NCI-H2171 treated with DMSO at 0.1 percent for 48 hours (cell line): ENCODE measurements at regions not wholly inside any gene's neighbourhood (a gene's known extent, or its start where the extent isn't known, plus 50 kb on each side); places are given as distances from the start of the nearest gene placed in this dataset.
"Not testable (repeated sequence)": the region's sequence is repeated elsewhere in the genome, so short reads cannot be mapped to it uniquely, and the experiment has no call there.

Experiments used
- DNase-seq: peaks from one replicate; lab custom pipeline; 2025; lab: John Stamatoyannopoulos, UW

DNA sequence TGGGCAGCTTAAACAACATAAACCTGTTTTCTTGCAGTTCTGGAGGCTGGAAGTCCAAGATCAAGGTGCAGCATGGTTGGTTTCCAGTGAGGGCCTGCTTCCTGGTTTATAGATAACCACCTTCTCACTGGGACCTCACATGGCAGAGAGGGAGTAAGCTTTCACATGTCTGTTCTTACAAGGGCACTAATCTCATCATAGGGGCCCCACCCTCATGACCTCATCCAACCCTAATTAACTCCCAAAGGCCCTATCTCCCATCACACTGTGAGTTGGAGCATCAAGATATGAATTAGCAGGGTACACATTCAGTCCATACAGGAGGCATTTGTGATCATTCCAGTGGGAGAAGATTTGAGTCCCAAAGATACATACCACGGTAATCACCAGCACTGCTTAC lies 50.5 kb upstream of the GRIN2A start:
- DNase-seq = no peak

DNA sequence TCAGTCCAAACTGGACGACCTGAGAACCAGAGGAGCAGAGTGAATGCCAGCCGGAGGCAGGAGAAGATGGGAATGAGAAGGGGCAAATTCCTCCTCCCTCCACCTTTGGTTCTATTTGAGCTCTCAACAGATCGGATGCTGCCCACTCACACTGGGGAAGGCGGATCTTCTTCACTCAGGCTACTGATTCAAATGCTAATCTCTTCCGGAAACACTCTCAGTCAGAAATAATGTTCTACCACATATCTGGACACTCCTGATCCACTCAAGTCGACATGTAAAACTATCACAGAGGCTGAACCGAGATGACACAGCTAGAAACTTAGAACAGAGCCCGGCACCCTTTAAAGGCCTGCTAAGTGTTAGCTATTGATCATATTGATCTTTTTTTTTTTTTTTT lies 57.4 kb upstream of the GRIN2A start:
- DNase-seq = no peak

DNA sequence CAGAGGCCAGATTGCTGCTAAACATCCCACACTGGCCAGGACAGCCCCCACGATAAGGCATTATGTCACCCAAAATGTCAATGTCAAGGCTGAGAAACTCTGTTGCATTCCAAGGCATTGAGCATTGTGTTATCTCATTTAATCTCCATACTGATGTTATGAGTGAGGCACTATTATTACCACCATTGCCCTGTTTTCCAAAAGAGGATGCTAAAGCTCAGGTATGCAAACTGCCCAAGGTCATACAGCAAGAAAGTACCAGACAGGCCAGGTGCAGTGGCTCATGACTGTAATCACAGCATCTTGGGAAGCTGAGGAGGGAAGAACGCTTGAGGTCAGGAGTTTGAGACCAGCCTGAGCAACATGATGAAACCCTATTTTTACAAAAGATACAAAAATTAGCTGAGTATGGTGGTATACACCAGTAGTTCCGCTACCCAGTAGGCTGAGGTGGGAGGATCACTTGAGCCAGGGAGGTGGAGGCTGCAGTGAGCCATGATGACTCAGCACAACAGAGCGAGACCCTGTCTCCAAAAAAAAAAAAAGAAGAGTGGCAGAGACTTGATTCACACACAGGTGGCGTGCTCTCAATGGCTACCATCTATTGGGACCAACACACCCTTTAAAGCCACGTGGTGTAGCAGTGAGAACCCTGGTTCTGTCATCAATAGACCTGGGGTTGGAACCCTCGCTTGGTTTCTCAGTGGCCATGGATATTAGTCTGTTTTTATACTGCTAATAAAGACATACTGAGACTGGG lies 58.8 kb upstream of the GRIN2A start:
- DNase-seq = no peak

DNA sequence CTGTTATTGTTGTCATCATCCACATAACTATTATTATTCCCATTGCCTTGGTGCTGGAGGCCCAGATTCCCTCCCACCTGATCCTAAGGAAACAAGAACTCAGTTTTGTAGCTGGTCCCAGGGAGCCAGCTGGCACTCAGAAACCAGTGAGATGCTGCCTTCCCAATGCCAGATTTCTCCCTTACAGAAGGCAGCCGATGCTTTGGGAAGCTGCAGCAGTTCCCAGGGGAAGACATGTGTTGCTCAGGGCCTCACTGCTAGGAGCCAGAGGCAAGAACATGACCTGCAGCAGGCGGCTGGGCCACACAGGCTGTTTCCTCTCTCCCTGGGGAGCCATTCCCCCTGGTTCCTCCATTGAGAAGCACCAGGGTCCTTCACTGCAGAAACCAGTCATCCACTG lies 59.9 kb upstream of the GRIN2A start:
- DNase-seq = peak; percentile 54

DNA sequence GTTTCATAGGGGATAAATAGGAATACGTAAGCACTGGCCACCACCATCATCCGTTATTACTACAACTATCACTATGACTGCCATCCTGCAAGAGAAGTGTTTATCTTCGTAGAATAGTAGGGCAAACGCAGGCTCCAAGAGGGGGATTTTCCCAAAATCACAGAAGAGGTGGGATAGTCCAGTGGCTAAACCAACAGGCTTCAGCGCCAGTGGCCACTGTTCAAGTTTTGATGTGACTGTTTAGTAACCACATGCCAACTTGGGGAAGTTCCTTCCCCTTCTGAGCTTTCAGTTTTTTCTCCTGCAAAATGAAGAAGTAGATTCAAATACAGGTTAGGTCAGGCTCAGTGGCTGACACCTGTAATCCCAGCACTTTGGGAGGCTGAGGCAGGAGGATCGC lies 60.7 kb upstream of the GRIN2A start:
- no peak for DNase-seq

DNA sequence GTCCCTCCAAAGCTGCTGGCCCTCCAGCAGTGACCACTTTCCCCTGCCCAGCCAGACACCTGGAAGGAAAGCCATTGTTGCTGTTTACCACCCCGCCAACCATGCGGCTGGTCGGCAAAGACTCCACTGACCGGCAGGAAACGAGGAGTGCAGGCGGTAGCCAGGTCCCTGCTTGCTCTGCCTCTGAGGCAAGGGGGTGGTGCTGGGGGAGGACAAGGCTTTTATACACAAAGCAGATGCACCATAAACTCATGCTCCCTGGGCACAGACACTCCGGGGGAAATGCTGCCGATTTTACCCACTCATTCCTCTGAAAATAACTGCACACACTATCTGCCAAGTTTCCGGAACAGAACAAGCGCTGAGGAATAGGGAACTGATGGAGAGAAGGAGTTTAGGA lies 62.8 kb upstream of the GRIN2A start:
- DNase-seq = no peak

DNA sequence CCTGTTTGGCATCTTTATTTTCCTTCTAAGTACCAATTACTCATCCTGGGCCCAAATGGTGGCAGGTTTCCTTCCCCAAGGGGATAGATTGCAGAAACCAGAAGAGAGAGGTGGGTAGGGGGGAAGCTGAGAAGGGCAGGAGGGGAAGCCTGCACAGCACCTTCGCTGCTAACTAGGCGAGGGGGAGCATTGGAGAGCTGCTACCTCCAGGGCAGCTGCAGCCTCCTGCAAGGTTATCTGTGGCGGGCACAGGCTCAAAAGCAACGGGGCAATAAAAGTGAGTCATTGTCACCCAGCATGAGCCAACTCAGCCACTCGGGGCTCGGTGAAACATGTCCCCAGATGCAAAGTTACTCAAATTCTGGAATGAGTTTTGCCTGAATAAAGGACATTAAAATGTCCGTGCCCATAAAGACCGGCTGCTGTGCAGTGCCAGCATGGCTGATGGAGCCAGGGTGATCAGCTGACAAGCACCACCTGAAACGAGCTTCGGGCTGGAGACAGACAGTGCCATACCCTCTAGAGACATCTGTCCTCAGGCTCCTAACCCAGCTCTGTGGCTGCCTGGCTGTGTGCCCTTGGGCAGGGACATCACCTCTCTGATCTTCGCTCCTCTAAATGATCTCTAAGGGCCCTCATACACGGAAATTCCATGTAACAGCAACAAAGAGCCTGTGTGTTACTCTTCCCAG lies 68.1 kb upstream of the GRIN2A start:
- DNase-seq = no peak

DNA sequence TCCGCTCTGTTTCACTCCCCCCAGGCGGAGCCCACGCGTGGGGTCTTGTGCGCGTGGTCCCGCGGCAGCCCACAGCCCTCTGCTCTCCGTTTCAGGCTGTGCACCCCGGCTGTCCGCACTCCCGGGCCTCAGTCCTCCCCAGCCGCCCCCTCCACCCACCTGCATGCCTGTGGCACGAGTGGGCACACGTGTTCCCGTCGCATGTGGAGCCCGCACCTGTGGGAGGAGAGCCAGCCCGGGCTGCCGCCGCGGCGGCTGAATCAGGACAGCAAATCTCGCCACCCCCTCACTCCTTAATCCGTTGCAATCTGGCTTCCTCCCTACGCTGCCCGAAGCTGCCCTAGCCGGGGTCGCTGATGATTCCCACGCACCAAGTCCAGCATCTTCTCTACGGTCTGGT lies 69.9 kb upstream of the GRIN2A start:
- DNase-seq = no peak

DNA sequence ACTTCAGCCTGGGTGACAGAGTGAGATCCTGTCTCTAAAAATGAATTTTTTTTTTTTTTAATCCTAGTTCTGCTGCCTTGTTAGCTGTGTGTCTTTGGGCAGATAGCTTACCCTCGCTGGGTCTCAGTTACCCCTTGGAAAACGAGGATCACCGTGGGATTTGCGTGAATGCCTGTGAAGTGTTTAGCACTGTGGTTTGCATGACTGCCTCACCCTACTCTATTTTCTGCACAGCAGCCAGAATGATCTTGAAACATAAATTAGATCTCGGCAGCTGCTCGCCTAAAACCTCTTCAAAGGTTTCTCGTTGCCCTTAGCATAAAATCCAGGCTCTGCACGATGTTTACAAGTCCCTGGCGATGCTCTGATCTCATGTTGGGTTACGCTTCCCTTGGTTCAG lies 71.2 kb upstream of the GRIN2A start:
- no peak for DNase-seq

DNA sequence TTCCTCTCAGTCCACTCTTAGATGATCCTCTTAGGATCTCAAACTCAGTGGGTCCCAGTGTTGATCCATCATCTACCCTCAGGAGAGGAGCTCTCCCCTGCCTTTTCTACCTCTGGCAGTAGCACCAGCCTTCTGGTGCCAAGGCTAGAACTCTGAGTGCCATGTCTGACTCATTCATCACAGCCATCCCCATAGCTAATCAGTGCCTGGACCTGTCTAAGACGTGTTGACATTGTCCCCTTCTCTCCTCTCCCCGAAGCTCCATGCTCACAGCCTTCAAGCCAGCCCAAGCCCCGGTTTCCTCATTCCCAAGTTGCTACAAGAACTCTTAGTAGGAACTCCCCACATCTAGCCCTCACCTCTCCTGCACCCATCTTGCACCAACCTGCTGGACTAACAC lies 73.5 kb upstream of the GRIN2A start:
- DNase-seq = no peak

DNA sequence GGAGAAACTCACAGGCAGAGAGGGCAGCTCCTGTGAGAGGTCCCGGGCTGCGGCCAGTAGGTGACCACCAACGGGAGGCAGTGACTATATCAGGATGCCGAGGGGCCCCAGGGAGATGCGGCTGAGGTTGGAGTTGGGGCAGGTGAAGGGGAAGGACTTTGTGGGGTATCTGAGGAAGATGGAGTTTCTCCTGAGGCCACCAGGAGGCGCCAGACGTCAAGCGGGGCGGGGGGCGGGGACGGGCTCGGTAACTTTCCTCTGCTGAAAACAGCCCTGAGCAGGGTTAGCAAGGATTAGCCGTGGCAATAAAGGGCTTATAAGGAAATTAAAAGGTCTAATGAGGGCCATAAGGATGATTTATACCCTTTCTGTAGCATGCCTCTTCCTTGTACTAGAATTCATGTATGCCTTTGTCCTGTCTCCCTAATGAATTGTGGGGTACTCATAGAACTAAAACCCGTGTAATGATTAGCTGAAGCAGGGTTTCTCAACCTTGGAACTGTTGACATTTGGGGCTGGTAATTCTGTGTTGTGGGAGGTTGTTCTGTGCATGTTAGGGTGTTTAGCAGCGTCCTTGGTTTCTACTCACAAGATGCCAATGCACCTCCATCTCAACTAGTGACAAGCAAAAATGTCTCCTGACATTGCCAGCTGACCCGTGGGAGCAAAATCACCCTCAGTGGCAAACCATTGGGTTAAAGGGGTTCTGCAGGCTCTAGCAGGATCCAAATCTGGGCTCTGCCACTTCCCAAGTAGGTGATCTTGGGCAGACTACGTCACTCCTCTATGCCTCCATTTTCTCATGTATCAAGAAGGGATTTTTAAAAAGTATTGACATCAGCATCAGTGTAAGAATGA lies 74.8 kb upstream of the GRIN2A start:
- peak; percentile 10 for DNase-seq

DNA sequence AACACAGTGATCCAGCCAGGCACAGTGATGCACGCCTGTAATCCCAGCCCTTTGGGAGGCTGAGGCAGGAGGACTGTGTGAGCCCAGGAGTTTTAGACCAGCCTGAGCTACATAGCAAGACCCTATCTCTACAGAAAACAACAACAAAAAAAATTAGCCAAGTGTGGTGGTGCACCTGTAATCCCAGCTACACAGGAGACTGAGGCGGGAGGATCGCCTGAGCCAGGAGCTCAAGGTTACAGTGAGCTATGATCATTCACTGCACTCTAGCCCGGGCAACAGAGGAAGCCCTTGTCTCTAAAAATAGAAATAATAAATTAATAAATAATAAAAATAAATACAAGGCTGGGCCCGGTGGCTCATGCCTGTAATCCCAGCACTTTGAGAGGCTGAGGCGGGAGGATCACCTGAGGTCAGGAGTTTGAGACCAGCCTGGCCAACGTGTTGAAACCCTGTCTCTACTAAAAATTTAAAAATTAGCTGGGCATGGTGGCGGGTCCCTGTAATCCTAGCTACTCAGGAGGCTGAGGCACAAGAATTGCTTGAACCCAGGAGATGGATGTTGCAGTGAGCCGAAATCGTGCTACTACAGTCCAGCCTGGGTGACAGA lies 75.5 kb upstream of the GRIN2A start:
- not testable (repeated sequence) for DNase-seq

DNA sequence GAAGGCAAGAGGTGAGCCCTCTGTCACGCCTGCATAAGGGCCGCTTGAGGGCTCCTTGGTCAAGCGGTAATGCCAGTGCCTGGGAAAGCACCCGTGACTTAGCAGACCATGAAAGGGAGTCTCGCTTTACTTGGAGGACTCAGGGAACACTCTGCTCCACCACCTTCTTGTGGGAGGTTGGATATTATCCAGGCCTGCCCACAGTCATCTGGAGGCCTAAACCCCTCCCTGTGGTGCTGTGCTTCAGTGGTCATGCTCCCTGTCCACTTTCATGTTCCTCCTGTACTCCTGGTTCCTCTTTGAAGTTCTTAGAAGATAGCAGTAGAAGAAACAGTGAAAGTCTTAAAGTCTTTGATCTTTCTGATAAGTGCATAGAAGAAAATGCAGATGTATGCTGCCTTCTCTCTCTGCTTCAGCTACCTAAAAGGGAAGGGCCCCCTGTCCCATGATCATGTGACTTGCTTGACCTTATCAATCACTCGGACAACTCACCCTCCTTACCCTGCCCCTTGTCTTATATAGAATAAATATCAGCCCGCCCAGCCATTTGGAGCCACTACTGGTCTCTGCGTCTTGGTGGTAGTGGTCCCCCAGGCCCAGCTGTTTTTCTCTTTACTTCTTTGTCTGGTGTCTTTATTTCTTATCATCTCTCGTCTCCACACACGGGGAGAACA lies 76.8 kb upstream of the GRIN2A start:
- not testable (repeated sequence) for DNase-seq

DNA sequence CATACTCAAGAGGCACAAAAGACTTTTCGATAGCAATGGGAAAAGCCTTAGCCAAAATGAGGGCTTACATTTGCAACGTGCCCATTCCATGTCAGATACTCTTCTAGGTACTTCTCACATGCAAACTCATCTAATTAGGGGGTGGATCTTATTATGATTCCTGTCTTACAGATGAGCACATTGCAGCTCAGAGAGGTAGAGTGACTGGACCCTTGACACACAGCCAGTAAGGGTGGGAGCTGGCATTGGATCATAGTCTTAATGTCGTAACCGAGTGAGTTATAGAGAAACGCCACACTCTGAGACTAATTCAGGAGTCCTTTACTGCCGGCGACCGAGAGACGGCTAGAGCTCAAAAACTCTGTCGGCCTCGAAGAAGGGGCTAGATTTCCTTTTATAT lies 78.8 kb upstream of the GRIN2A start:
- DNase-seq = no peak

DNA sequence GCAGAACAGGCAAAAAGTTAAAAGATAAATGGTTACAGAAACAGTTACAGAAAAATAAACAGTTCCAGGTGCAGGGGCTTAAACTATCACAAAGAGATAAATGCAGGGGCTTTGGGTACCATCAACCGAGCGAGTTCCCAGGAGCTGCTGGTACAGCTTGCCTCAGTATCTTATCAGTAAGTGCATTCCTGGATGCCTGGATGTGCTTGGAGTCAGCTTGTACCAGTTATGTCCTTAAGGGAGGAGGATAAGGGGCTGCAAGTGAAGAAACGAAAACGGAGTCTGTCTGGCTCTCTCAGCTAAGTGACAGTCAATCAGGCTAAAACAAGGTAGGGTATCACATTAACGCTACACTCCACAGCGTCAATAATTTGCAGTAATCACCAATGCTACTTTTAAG lies 79.3 kb upstream of the GRIN2A start:
- DNase-seq = not testable (repeated sequence)

DNA sequence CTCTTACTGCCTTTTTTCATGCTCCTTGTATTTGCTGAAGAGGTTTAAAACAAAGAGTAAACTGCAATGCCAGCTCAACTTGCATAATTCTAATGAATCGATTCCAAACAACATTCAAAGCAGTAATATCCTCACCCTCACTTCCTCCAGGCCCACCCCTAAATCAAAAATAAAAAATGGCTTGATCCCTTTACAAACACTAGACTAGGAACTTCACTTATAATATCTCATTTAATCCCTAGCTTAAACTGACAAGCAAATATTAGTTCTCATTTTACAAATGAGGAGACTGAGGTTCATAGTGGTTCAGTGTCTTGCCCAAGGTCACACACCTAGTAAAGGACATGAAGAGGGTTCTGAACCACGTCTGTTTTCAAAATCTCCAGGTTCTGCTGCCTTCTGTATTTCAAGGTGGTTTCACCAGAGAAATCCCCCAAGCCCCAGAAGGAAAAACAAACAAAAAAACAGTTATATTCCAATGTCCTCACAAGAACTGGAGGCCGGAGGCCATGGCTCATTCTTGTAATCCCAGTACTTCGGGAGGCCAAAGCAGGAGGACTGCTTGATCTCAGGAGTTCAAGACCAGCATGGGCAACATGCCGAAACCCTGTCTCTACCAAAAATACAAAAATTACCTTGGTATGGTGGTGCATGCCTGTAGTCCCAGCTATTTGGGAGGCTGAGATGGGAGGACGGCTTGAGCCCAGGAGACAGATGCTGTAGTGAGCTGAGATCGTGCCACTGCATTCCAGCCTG lies 80.3 kb upstream of the GRIN2A start:
- no peak for DNase-seq

DNA sequence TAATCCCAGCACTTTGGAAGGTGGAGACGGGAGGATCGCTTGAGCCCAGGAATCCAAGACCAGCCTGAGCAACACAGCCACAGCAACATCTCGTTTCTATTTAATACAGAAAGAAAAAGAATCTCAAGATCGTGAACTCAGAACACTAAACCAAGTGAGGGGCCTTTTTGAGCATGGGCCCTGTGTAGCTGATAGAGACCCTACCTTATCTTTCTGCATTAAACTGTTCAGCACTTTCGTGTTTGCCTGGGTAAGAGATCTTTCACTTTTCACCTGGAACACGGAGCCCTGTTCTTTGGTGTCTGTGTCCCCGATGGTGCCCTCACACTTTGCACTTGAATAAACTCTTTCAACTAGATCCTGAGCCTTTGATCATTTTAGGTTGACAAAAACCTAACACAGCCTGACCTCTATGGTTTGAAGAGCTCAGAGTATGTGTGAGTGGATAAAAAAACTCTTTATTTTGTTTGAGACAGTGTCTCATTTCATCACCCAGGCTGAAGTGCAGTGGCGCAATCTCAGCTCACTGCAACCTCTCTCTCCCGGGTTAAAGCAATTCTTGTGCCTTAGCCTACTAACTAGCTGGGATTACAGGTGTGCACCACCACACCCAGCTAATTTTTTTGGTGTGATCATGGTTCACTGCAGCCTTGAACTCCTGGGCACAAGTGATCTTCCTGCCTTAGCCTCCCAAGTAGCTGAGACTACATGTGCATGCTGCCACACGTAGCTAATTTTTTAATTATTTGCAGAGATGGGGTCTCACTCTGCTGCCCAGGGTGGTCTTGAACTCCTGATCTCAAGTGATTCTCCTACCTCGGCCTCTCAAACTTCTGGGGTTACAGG lies 83.8 kb upstream of the GRIN2A start:
- no peak for DNase-seq

DNA sequence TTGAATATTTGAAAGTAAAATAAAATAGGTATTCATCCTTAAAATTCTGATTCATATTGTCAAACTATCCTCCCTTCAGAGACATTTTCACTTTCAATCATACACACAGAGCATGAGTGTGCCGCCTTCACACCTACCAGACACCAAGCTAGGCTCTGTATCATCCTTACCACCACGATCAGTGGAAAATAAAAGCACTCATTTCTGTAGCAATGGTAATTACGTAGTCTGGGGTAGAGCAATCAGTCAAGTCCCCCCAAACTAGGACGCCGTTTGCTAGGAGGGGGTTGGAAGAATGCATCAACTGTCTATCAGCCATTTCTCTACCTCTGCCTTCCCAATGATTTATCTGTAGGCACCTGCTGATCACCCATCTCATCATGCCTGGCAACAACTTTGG lies 84.6 kb upstream of the GRIN2A start:
- no peak for DNase-seq

DNA sequence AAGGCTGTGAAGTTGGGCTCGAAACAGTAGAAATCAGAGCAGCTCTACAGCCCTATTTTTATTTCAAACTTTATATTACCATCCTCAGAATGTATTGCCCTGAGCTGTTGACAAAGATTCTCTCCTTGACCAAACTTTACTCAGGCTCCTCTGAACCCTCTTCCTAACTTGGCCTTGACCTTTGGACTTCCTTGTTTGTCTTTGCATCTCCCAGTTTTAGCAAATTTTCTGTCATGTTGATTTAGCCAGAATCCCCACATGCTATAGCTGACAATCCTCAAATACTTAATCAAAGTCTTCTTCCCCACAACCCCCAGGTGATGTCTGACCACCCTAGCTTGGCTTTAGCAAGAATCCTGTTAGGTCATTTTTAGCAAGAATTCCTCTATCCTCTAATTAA lies 87.4 kb upstream of the GRIN2A start:
- DNase-seq = no peak

DNA sequence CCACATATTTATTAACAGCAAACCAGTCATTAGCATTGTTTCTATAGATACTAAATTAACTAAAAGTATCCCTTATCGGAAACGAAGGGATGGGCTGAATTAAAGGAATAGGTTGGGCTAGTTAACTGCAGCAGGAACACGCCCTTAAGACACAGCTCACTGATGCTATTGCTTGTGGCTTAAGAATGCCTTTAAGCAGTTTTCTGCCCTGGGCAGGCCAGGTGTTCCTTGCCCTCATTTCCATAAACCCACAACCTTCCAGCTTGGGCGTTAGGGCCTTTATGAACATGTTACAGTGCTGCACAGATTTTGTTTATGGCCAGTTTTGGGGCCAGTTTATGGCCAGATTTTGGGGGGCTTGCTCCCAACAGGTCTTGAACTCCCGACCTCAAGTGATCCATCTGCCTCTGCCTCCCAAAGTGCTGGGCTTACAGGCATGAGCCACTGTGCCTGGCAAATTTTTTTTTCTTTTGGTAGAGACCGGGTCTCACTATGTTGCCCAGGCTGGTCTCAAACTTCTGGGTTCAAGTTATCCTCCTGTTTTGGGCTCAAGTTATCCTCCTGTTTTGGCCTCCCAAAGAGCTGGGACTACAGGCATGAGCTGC lies 90.1 kb upstream of the GRIN2A start:
- DNase-seq = not testable (repeated sequence)
